ENCODE measurements at regions not wholly inside any gene's neighbourhood (a gene's known extent, or its start where the extent isn't known, plus 50 kb on each side); places are given as distances from the start of the nearest gene placed in this dataset.

- H3K27me3 Mint-ChIP-seq, result no peaks in the 10 kb centered on the region
- TF ChIP-seq EZH2 (IDR thresholded peaks at IDR 0.05; ENCODE audit: borderline replicate concordance, insufficient read depth, low read depth, low read length, poor library complexity, severe bottlenecking), result no peak
- no peak for TF ChIP-seq CTCF (IDR thresholded peaks at IDR 0.05)
- WGBS (ENCODE audit: insufficient coverage), result no CpG with 5 or more reads among the region's 2 CpGs
Observed at GRCh38 chr5:97874491-97874890, 691.4 kb upstream of the RIOK2 start.

GRCh38 chr5:97876272-97876671 is 693.2 kb upstream of the RIOK2 start:
- H3K27me3 ChIP-seq (replicated peaks in 1 of 4; ENCODE audit: control extremely low read depth in 1 of 4, control insufficient read depth in 3 of 4, insufficient read depth in 4 of 4, low read length in 3 of 4), result no peaks in the 10 kb centered on the region
- DNase-seq (no peak), ATAC-seq (ENCODE audit: low read depth) (no peak)
- no peak overlapping the region for H3K9ac ChIP-seq (ENCODE audit: low read length)
- no peak overlapping the region for H3K4me3 ChIP-seq (ENCODE audit: control extremely low read depth in 1 of 5, extremely low read depth in 1 of 5, insufficient read depth in 1 of 5, low read depth in 2 of 5, low read length in 4 of 5)
- no peaks in the 10 kb centered on the region for H3K4me1 ChIP-seq (ENCODE audit: control insufficient read depth in 2 of 2, insufficient read depth in 2 of 2, low read length in 2 of 2)
- intact Hi-C loops (cut with micrococcal nuclease), result no loop called here
- no peak overlapping the region for H3K27ac Mint-ChIP-seq
- H3K36me3 ChIP-seq (replicated peaks in 1 of 2; ENCODE audit: control extremely low read depth in 1 of 2, control insufficient read depth in 1 of 2, extremely low read depth in 1 of 2, insufficient read depth in 2 of 2, low read length in 1 of 2), result no peaks in the 10 kb centered on the region
- no peak overlapping the region for H3K27ac ChIP-seq (ENCODE audit: low read length in 2 of 2)
- ChIA-PET POLR2A (no interaction called here), CTCF (no interaction called here)
- H3K9me3 Mint-ChIP-seq (ENCODE audit: insufficient read depth), result no peaks in the 10 kb centered on the region
- no peaks in the 10 kb centered on the region for H3K27me3 Mint-ChIP-seq
- no peak overlapping the region for H2AFZ ChIP-seq (ENCODE audit: insufficient read depth, low read depth, low read length, poor library complexity, severe bottlenecking)
- no peak overlapping the region for H3K4me3 Mint-ChIP-seq
- H3K4me1 Mint-ChIP-seq, result no peaks in the 10 kb centered on the region
- H4K20me1 ChIP-seq (ENCODE audit: control insufficient read depth, insufficient read depth, low read length, poor library complexity, severe bottlenecking), result no peaks in the 10 kb centered on the region
- H3K79me2 ChIP-seq (ENCODE audit: control insufficient read depth, insufficient read depth, low read length), result no peaks in the 10 kb centered on the region
- no CpG with 5 or more reads among the region's 2 CpGs for WGBS (ENCODE audit: insufficient coverage)
- no peak overlapping the region for H3K4me2 ChIP-seq (replicated peaks; ENCODE audit: low read depth, low read length, poor library complexity, severe bottlenecking)
- no peak for TF ChIP-seq EZH2 (IDR thresholded peaks at IDR 0.05; ENCODE audit: borderline replicate concordance, insufficient read depth, low read depth, low read length, poor library complexity, severe bottlenecking)
- TF ChIP-seq CTCF (IDR thresholded peaks at IDR 0.05), result no peak
- H3K9me3 ChIP-seq (ENCODE audit: control extremely low read depth in 1 of 3, control insufficient read depth in 2 of 3, insufficient read depth in 1 of 3, low read length in 2 of 3), result no peaks in the 10 kb centered on the region

More at GRCh38 chr5:97874491-97874890, 691.4 kb upstream of the RIOK2 start:
- ChIA-PET CTCF (no interaction called here), POLR2A (no interaction called here)
- H3K9ac ChIP-seq (ENCODE audit: low read length), result no peak overlapping the region
- no peak overlapping the region for H3K4me3 Mint-ChIP-seq
- intact Hi-C loops (cut with micrococcal nuclease), result no loop called here
- H3K4me1 Mint-ChIP-seq, result no peaks in the 10 kb centered on the region
- H3K4me3 ChIP-seq (ENCODE audit: control extremely low read depth in 1 of 5, extremely low read depth in 1 of 5, insufficient read depth in 1 of 5, low read depth in 2 of 5, low read length in 4 of 5), result no peak overlapping the region
- H4K20me1 ChIP-seq (ENCODE audit: control insufficient read depth, insufficient read depth, low read length, poor library complexity, severe bottlenecking), result no peaks in the 10 kb centered on the region
- H3K27me3 ChIP-seq (replicated peaks in 1 of 4; ENCODE audit: control extremely low read depth in 1 of 4, control insufficient read depth in 3 of 4, insufficient read depth in 4 of 4, low read length in 3 of 4), result no peaks in the 10 kb centered on the region
- H3K27ac Mint-ChIP-seq, result no peak overlapping the region
- H2AFZ ChIP-seq (ENCODE audit: insufficient read depth, low read depth, low read length, poor library complexity, severe bottlenecking), result no peak overlapping the region
- peaks cover 0 to under 1% (median 0%) of the 10 kb centered on the region in 3 donors for H3K9me3 ChIP-seq (ENCODE audit: control extremely low read depth in 1 of 3, control insufficient read depth in 2 of 3, insufficient read depth in 1 of 3, low read length in 2 of 3)
- no peaks in the 10 kb centered on the region for H3K36me3 ChIP-seq (replicated peaks in 1 of 2; ENCODE audit: control extremely low read depth in 1 of 2, control insufficient read depth in 1 of 2, extremely low read depth in 1 of 2, insufficient read depth in 2 of 2, low read length in 1 of 2)
- DNase-seq (no peak), ATAC-seq (ENCODE audit: low read depth) (no peak)
- H3K4me2 ChIP-seq (replicated peaks; ENCODE audit: low read depth, low read length, poor library complexity, severe bottlenecking), result no peak overlapping the region
- no peaks in the 10 kb centered on the region for H3K9me3 Mint-ChIP-seq (ENCODE audit: insufficient read depth)
- no peaks in the 10 kb centered on the region for H3K4me1 ChIP-seq (ENCODE audit: control insufficient read depth in 2 of 2, insufficient read depth in 2 of 2, low read length in 2 of 2)
- no peak overlapping the region for H3K27ac ChIP-seq (ENCODE audit: low read length in 2 of 2)
- H3K79me2 ChIP-seq (ENCODE audit: control insufficient read depth, insufficient read depth, low read length), result no peaks in the 10 kb centered on the region
